ENCODE measurements at regions not wholly inside any gene's neighbourhood (a gene's known extent, or its start where the extent isn't known, plus 50 kb on each side); places are given as distances from the start of the nearest gene placed in this dataset.

DNA sequence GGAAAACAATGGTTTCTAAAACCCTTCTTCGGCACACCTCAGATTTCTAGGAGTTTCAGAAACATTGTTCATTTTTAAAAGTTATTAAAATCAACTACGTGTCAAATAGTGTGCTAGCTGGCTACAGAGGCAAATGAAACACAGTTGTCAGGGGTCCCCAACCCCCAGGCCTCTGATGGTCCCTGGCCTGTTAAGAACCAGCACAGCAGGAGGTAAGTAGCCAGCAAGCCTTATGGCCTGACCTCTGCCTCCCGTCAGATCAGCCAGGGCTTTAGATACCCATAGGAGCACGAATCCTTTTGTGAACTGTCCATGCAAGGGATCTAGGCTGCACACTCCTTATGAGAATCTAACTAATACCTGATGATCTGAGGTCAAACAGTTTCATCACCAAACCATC is 648.2 kb downstream of the FAM181B start:
- TF ChIP-seq, protein P1, sequence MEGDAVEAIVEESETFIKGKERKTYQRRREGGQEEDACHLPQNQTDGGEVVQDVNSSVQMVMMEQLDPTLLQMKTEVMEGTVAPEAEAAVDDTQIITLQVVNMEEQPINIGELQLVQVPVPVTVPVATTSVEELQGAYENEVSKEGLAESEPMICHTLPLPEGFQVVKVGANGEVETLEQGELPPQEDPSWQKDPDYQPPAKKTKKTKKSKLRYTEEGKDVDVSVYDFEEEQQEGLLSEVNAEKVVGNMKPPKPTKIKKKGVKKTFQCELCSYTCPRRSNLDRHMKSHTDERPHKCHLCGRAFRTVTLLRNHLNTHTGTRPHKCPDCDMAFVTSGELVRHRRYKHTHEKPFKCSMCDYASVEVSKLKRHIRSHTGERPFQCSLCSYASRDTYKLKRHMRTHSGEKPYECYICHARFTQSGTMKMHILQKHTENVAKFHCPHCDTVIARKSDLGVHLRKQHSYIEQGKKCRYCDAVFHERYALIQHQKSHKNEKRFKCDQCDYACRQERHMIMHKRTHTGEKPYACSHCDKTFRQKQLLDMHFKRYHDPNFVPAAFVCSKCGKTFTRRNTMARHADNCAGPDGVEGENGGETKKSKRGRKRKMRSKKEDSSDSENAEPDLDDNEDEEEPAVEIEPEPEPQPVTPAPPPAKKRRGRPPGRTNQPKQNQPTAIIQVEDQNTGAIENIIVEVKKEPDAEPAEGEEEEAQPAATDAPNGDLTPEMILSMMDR (IDR thresholded peaks at IDR 0.05): no peak
- no peak for TF ChIP-seq EZH2 (IDR thresholded peaks at IDR 0.05)

All from neural progenitor cell (in vitro differentiated cells).